Brain microvascular endothelial cell (primary cell): ENCODE measurements at regions not wholly inside any gene's neighbourhood (a gene's known extent, or its start where the extent isn't known, plus 50 kb on each side); places are given as distances from the start of the nearest gene placed in this dataset.

Source experiments
- DNase-seq: peaks from one replicate; pipeline ENCODE4 v3.0.0-alpha.2; 2020
- H3K27ac ChIP-seq: fragments of 250-450 bp; sonication (Bioruptor Pico); 2 replicates; pipeline ENCODE4 v1.5.1; 2020; ENCODE audit warnings: mild to moderate bottlenecking, moderate library complexity
- H3K27me3 ChIP-seq: fragments of 250-450 bp; sonication (Bioruptor Pico); replicated peaks from 2 replicates; pipeline ENCODE4 v1.5.1; 2020; ENCODE audit warnings: mild to moderate bottlenecking
- H3K36me3 ChIP-seq: fragments of 250-450 bp; sonication (Bioruptor Pico); replicated peaks from 2 replicates; pipeline ENCODE4 v1.5.1; 2020; ENCODE audit warnings: mild to moderate bottlenecking
- H3K4me3 ChIP-seq: 2 replicates; pipeline ENCODE4 v1.5.1; 2011; ENCODE audit warnings: low read depth, mild to moderate bottlenecking, control low read depth, low read length, moderate library complexity
- in situ Hi-C: cut with HindIII; loops from 2 replicates; pipeline ENCODE4 v1.10.0; 2017; ENCODE audit warnings: low sequenced_read_pairs, low pct_ligation_motif_present
- TF ChIP-seq, protein P1 (sequence below): IDR thresholded peaks from 2 replicates; pipeline ENCODE4 v1.5.1; 2011; ENCODE audit warnings: low read depth, mild to moderate bottlenecking, moderate library complexity, low read length, control low read depth, inconsistent platforms; ENCODE audit errors: missing control alignments

GRCh38 chr2:41445865-41446264, 602.0 kb upstream of the PKDCC start:
- TF ChIP-seq, protein P1, sequence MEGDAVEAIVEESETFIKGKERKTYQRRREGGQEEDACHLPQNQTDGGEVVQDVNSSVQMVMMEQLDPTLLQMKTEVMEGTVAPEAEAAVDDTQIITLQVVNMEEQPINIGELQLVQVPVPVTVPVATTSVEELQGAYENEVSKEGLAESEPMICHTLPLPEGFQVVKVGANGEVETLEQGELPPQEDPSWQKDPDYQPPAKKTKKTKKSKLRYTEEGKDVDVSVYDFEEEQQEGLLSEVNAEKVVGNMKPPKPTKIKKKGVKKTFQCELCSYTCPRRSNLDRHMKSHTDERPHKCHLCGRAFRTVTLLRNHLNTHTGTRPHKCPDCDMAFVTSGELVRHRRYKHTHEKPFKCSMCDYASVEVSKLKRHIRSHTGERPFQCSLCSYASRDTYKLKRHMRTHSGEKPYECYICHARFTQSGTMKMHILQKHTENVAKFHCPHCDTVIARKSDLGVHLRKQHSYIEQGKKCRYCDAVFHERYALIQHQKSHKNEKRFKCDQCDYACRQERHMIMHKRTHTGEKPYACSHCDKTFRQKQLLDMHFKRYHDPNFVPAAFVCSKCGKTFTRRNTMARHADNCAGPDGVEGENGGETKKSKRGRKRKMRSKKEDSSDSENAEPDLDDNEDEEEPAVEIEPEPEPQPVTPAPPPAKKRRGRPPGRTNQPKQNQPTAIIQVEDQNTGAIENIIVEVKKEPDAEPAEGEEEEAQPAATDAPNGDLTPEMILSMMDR = no peak
- Histone ChIP-seq H3K27me3 (no peaks in the 10 kb centered on the region), H3K27ac (no peak overlapping the region), H3K36me3 (no peaks in the 10 kb centered on the region), H3K4me3 (no peak overlapping the region)
- no peak for DNase-seq
- in situ Hi-C loops = no loop called here

GRCh38 chr2:41446266-41446665, 601.6 kb upstream of the PKDCC start:
- DNase-seq = no peak
- in situ Hi-C loops = no loop called here
- H3K27me3 ChIP-seq = no peaks in the 10 kb centered on the region

DNA sequence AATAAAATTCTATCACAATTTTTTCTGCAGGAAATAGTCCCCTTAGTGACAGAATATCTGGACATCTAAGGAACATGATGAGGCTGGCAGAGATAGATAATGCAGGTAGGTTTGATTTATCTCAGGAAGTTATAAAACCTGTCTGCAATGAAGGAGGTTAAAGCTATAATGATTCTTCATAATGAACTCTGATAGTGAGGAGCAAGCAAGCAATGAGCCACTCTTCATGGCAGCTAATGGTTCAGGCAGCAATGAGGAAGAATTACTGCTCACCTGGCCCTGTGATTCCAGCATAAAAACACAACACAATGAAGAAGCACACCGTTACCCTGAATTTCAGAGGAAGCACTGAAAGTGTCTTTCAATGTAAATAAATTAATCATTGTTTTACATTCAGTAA, 599.6 kb upstream of the PKDCC start:
- in situ Hi-C loops = no loop called here
- no peak overlapping the region for H3K4me3 ChIP-seq
- TF ChIP-seq, protein P1 = no peak
- no peak for DNase-seq
- H3K36me3 ChIP-seq = no peaks in the 10 kb centered on the region
- H3K27ac ChIP-seq = no peak overlapping the region
- no peaks in the 10 kb centered on the region for H3K27me3 ChIP-seq

More at GRCh38 chr2:41446266-41446665, 601.6 kb upstream of the PKDCC start:
- H3K4me3 ChIP-seq = no peak overlapping the region
- TF ChIP-seq, protein P1 = no peak
- no peak overlapping the region for H3K27ac ChIP-seq
- no peaks in the 10 kb centered on the region for H3K36me3 ChIP-seq

DNA sequence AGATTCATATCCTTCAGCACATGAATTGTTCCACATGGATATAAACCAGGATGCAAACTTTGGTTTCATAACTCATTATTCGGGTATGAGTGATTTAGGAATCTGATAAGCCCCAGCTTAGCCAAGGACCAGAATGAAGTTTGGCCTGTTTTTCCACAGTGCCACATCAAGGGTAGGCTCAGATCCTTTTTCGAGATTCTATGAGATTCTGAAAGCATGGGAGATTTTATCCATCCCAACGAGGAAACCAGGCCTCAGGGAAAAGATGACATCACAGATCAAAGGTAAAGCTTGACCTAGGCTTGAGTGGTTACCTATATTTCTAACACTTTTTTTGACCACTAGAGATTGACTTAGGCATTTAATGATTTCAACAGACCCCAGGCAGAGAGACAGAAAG, 590.8 kb upstream of the PKDCC start:
- no peak for DNase-seq
- Histone ChIP-seq H3K4me3 (no peak overlapping the region), H3K36me3 (no peaks in the 10 kb centered on the region), H3K27ac (no peak overlapping the region), H3K27me3 (no peaks in the 10 kb centered on the region)
- in situ Hi-C loops = no loop called here
- TF ChIP-seq, protein P1 = no peak

- Histone ChIP-seq H3K36me3 (no peaks in the 10 kb centered on the region), H3K4me3 (no peak overlapping the region), H3K27ac (no peak overlapping the region), H3K27me3 (no peaks in the 10 kb centered on the region)
- in situ Hi-C loops = no loop called here
- TF ChIP-seq, protein P1 = no peak
- DNase-seq = no peak
Measured at GRCh38 chr2:41460661-41461060, 587.2 kb upstream of the PKDCC start.

DNA sequence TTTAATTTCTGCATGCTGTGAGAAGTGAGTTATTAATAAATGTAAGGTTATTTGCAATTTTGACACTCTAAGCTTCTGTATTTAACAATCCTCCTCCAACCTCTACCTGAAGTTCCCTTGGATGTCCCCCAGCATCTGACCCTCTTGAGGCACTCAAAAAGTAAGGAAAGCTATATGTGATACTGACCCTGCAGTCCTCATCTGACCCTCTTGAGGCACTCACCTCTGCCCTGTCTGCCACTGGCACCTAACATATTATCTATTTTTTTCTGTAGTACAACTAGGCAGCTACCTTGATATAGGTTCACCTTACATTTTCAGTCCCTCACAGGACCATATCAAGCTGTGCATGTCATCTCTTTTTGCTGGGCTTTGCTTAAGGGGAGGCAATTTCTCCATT, 583.4 kb upstream of the PKDCC start:
- Histone ChIP-seq H3K27ac (no peak overlapping the region), H3K4me3 (no peak overlapping the region), H3K27me3 (no peaks in the 10 kb centered on the region), H3K36me3 (no peaks in the 10 kb centered on the region)
- in situ Hi-C loops = no loop called here
- DNase-seq = no peak
- TF ChIP-seq, protein P1 = no peak
